HG02981 (cell line): ENCODE measurements at regions not wholly inside any gene's neighbourhood (a gene's known extent, or its start where the extent isn't known, plus 50 kb on each side); places are given as distances from the start of the nearest gene placed in this dataset.

Experiments used
- ATAC-seq: cut with Tn5 transposase; IDR thresholded peaks from one replicate; pipeline ENCODE4 v1.9.1; 2021; ENCODE audit warnings: mild to moderate bottlenecking, moderate library complexity; ENCODE audit not compliant: unreplicated experiment

DNA sequence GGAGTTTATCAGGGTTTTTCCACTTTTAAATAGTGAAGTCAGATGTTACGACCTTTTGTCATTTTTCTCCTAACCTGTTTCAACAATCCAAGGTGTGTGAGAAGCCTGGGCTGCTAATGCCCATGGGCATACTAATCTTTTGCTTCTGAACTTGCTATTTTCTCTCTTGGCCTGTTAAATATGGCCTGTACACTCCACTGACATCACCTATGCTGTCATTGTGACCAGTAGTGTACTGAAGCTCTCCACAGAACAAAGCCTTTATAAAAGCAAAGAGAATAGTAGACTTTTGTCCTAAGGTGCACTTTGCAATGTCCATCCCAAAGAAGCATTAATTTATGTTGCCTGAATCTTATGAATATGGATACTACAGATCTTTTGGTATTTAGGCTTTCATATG, 1490.5 kb downstream of the STIM2 start:
- no peak for ATAC-seq

GRCh38 chr4:28351826-28352225, 1491.2 kb downstream of the STIM2 start:
- no peak for ATAC-seq

GRCh38 chr4:28354880-28355656, 1494.4 kb downstream of the STIM2 start:
- ATAC-seq = no peak

- no peak for ATAC-seq
Observed at GRCh38 chr4:28357990-28358389, 1497.3 kb downstream of the STIM2 start.

- no peak for ATAC-seq
Observed at GRCh38 chr4:28358606-28359005, 1498.0 kb downstream of the STIM2 start.

DNA sequence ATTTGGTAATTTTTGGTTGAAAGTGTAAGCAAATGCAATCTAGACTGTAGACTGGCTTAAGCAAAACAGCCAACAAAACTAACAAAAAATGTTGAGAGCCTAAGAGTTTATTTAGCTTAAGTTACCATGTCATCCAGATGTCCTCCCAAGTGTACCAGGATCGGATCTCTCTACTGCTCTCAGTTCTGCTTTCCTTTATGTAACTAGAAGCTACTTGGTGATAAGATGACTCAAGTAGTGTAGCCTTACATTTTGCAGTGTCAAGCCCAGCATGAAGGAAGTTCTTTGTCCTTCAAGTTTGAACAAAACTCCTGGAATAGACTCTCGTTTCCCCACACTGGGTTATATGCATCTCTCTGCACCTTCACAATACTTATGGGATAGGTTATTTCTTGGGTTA, 1500.0 kb downstream of the STIM2 start:
- ATAC-seq = no peak

DNA sequence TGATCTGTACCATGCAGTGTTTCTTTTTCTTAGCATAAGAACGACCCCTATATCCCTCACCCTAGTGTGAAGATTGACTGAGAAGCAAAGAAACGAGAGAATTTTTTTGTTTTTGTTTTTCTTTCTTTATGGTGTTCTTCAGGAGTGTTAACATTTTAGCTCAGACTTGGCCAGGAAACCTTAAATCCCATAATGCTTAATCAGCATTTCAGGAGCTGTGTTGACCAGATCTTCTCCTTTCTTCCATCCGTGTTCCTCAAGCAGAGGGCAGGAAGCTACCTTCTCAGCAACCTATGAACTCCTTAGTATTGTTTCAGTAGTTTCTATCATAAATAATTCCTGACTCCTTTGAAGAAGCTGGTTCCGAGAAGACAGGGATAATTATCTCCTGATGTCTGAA, 1501.5 kb downstream of the STIM2 start:
- no peak for ATAC-seq

GRCh38 chr4:28369499-28369898, 1508.9 kb downstream of the STIM2 start:
- no peak for ATAC-seq

- no peak for ATAC-seq
Observed at GRCh38 chr4:28373191-28373590, 1512.5 kb downstream of the STIM2 start.

- ATAC-seq = no peak
Observed at GRCh38 chr4:28373601-28374000, 1513.0 kb downstream of the STIM2 start.

- ATAC-seq = no peak
Observed at GRCh38 chr4:28378109-28378830, 1517.6 kb downstream of the STIM2 start.

GRCh38 chr4:28385801-28386200, 1525.2 kb downstream of the STIM2 start:
- ATAC-seq = no peak

DNA sequence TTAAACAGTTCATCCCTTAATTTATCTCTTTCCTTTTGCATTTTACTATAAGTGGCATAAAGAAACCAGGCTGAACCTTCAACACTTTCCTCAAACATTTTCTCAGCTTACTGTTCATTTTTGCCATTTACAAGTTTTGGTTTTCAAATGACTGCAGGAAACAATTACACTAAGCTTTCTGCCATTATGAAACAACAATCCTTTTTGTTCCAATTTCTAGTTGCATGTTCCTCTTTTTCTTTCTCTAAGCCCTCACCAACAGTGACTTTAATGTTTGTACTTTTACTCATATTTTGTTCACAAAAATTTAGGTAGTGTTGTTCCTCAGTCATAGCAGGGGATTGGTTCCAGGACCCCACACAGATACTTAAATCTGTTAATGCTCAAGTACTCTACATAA, 1526.1 kb downstream of the STIM2 start:
- ATAC-seq = no peak

- no peak for ATAC-seq
Observed at GRCh38 chr4:28388471-28388870, 1527.8 kb downstream of the STIM2 start.

GRCh38 chr4:28391877-28392276, 1531.2 kb downstream of the STIM2 start:
- no peak for ATAC-seq

DNA sequence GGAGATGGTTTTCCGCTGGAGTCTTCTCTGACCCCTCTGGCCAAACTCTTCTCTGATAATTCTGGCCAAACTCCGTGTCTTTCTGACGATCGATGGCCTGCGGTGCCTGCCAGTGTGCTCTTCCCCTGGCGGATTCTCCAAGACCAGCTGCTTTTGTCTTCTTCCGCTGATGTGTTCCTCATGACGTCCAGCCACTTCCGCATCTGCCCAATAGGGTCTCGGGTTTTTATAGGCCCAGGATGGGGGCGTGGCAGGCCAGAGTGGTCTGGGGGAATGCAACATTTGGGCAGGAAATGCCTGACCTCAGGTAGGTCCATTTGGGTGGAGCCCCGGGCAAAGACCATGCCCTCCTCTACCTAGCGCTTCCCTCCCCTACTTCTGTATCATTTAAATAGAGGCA, 1542.1 kb downstream of the STIM2 start:
- ATAC-seq = no peak

DNA sequence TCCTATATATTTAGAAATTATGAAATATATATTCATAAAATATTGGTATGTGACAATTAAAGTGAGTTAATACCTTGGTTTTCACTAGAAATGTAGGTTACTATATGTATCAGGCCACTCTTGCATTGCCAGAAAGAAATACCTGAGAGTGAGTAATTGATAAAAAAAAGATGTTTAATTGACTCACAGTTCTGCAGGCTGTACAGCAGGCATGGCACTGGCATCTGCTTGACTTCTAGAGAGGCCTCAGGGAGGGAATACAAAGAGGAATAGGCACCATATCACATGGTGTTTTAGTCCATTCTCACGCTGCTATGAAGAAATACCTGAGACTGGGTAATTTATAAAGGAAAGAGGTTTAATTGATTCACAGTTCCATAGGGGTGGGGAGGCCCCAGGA, 1560.6 kb downstream of the STIM2 start:
- ATAC-seq = no peak

GRCh38 chr4:28426251-28426650, 1565.6 kb downstream of the STIM2 start:
- no peak for ATAC-seq

DNA sequence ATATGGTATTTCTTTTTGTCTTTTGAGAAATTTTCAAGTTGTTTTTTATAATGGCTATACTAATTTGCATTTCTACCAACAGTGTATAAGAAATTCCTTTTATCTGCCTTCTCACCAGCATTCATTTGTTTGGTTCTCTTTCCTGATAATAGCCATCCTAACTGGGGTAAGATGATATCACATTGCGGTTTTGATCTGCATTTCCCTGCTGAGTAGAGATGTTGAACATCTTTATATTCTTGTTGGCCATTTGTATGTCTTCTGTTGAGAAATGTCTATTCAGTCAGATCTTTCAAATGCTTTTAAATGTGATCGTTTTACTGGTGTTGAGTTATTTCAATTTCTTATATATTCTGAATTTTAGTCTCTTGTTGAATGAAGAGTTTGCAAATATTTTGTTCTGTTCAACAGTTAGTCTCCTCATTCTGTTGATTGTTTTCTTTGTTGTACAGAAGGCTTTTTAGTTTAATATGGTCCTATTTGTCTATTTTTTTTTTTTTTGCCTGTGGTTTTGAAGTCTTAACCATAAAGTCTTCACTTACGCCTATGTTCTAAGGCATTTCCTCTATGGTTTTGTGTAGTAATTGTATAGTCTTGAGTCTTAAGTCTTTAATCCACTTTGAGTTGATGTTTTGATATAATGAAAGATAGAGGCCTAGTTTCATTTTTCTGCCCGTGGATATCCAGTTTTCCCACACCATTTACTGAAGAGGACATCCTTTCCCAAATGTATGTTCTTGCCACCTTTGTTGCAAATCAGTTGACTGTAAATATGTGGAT, 1566.9 kb downstream of the STIM2 start:
- no peak for ATAC-seq

GRCh38 chr4:28432348-28433025, 1571.8 kb downstream of the STIM2 start:
- no peak for ATAC-seq

DNA sequence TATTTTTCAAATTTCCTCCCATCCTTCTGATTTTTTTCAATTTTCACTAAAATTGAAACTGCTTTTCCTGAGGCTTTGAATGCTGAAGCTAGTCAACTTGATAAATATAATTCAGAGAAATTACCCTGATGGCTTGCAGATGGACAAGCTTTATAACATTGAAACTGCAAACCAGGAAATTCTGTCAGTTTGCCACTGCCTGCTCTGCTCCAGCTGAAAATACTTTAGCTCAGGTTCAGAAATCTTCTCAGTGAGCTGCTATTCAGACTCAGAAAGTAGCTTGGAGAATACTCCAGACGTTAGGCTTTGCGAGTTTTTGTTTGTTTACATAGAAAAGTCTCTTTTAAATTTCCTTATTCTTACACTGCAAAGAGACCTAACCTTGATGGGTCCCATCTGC, 1574.7 kb downstream of the STIM2 start:
- no peak for ATAC-seq
